B cell (primary cell): ENCODE measurements at regions not wholly inside any gene's neighbourhood (a gene's known extent, or its start where the extent isn't known, plus 50 kb on each side); places are given as distances from the start of the nearest gene placed in this dataset.

Experiments used
- ATAC-seq: fragments of 200-7000 bp; cut with Tn5 transposase; one replicate; pipeline ENCODE4 v1.10.0; 2021; ENCODE audit warnings: low read depth, mild to moderate bottlenecking, moderate number of reproducible peaks, moderate library complexity
- CTCF ChIA-PET: fragments of 350-600 bp; sonication (Branson Sonifier 250); formaldehyde crosslinking; loops from one replicate; lab custom pipeline; 2021; ENCODE audit warnings: antibody characterized with exemption, inconsistent platforms; lab: Charles Lee
- POLR2A ChIA-PET: fragments of 350-600 bp; sonication (Branson Sonifier 250); formaldehyde crosslinking; loops from one replicate; lab custom pipeline; 2021; ENCODE audit warnings: antibody characterized with exemption; lab: Charles Lee
- DNase-seq: peaks from one replicate; pipeline ENCODE4 v3.0.0; 2013
- H2AFZ ChIP-seq: 2 replicates; pipeline ENCODE4 v1.6.1; 2012; ENCODE audit warnings: mild to moderate bottlenecking, low read depth, low read length; ENCODE audit not compliant: insufficient read depth, poor library complexity, severe bottlenecking
- H3K27ac ChIP-seq, 2 donors: 1 replicate in 1 of 2; 2 replicates in 1 of 2; pipeline ENCODE4 v1.5.1; 2012 to 2013; ENCODE audit warnings: low read length in 2 of 2, mild to moderate bottlenecking in 2 of 2, moderate library complexity in 1 of 2
- H3K27me3 ChIP-seq, 4 experiments: fragments of 200-600 bp in 1 of 4; sonication (generic) in 1 of 4; replicated peaks in 1 of 4; 1 replicate in 2 of 4; 2 replicates in 2 of 4; pipeline versions ENCODE4 v1.6.1 to v1.7.0; 2013 to 2016; ENCODE audit warnings: low read length in 3 of 4, mild to moderate bottlenecking in 2 of 4, mixed read lengths in 1 of 4, moderate library complexity in 1 of 4; ENCODE audit not compliant: insufficient read depth in 4 of 4, control insufficient read depth in 3 of 4; ENCODE audit errors: control extremely low read depth in 1 of 4
- H3K36me3 ChIP-seq, 2 experiments: replicated peaks in 1 of 2; 1 replicate in 1 of 2; 2 replicates in 1 of 2; pipeline versions ENCODE4 v1.6.1 to v1.7.1; 2013; ENCODE audit warnings: low read length in 1 of 2; ENCODE audit not compliant: insufficient read depth in 2 of 2, control insufficient read depth in 1 of 2; ENCODE audit errors: control extremely low read depth in 1 of 2, extremely low read depth in 1 of 2
- H3K4me1 ChIP-seq, 2 donors: fragments of 200-600 bp in 1 of 2; sonication (generic) in 1 of 2; 1 replicate in 1 of 2; 2 replicates in 1 of 2; pipeline versions ENCODE4 v1.5.1 to v1.6.1; 2013 to 2017; ENCODE audit warnings: low read length in 2 of 2; ENCODE audit not compliant: control insufficient read depth in 2 of 2, insufficient read depth in 2 of 2
- H3K4me2 ChIP-seq: replicated peaks from 2 replicates; pipeline ENCODE3; 2012; ENCODE audit warnings: mild to moderate bottlenecking, low read depth, low read length; ENCODE audit not compliant: poor library complexity, severe bottlenecking
- H3K4me3 ChIP-seq, 5 experiments: fragments of 200-600 bp in 1 of 5; sonication (generic) in 1 of 5; 1 replicate in 3 of 5; 2 replicates in 2 of 5; pipeline versions ENCODE4 v1.5.1 to v1.7.0; 2011 to 2016; ENCODE audit warnings: low read length in 4 of 5, mild to moderate bottlenecking in 4 of 5, low read depth in 2 of 5, control low read depth in 1 of 5, moderate library complexity in 1 of 5; ENCODE audit not compliant: insufficient read depth in 1 of 5; ENCODE audit errors: control extremely low read depth in 1 of 5, extremely low read depth in 1 of 5
- H3K79me2 ChIP-seq: fragments of 200-600 bp; sonication (generic); one replicate; pipeline ENCODE4 v1.6.0; 2016; ENCODE audit warnings: low read length; ENCODE audit not compliant: control insufficient read depth, insufficient read depth
- H3K9ac ChIP-seq: fragments of 200-600 bp; sonication (generic); 2 replicates; pipeline ENCODE4 v1.6.1; 2017; ENCODE audit warnings: mild to moderate bottlenecking, low read length, moderate library complexity
- H3K9me3 ChIP-seq, 3 donors: one replicate each; pipeline versions ENCODE4 v1.6.1 to v1.7.1; 2013; ENCODE audit warnings: low read length in 2 of 3; ENCODE audit not compliant: control insufficient read depth in 2 of 3, insufficient read depth in 1 of 3; ENCODE audit errors: control extremely low read depth in 1 of 3
- H4K20me1 ChIP-seq: 2 replicates; pipeline ENCODE4 v1.6.0; 2012; ENCODE audit warnings: mild to moderate bottlenecking, low read length; ENCODE audit not compliant: insufficient read depth, control insufficient read depth, poor library complexity, severe bottlenecking
- H3K27ac Mint-ChIP-seq: one replicate; pipeline ENCODE4 v1.8.0; 2021; ENCODE audit warnings: mixed read lengths
- H3K27me3 Mint-ChIP-seq: one replicate; pipeline ENCODE4 v1.8.0; 2021; ENCODE audit warnings: mixed read lengths
- H3K4me1 Mint-ChIP-seq: one replicate; pipeline ENCODE4 v1.8.0; 2021; ENCODE audit warnings: mixed read lengths
- H3K4me3 Mint-ChIP-seq: one replicate; pipeline ENCODE4 v1.8.0; 2021; ENCODE audit warnings: mixed read lengths
- H3K9me3 Mint-ChIP-seq: one replicate; pipeline ENCODE4 v1.8.0; 2022; ENCODE audit warnings: mixed read lengths; ENCODE audit not compliant: insufficient read depth
- EZH2 ChIP-seq: IDR thresholded peaks from 2 replicates; pipeline ENCODE4 v1.6.1; 2012; ENCODE audit warnings: borderline replicate concordance, low read depth, mild to moderate bottlenecking, moderate library complexity, low read length; ENCODE audit not compliant: insufficient read depth, poor library complexity, severe bottlenecking
- WGBS: methylation state at CpG from one replicate; pipeline ENCODE4 v1.1.5; 2013; ENCODE audit warnings: missing lambda C conversion rate; ENCODE audit not compliant: insufficient coverage; 5-methylcytosine and 5-hydroxymethylcytosine counted together
- intact Hi-C: fragments of 100-400 bp; cut with micrococcal nuclease; formaldehyde crosslinking; loops from one replicate; pipeline ENCODE4 v1.10.0; 2022
- TF ChIP-seq, protein P1 (sequence below): fragments of 200-600 bp; IDR thresholded peaks from one replicate; pipeline ENCODE4 v1.8.0; 2022; ENCODE audit warnings: antibody characterized with exemption, mild to moderate bottlenecking

DNA sequence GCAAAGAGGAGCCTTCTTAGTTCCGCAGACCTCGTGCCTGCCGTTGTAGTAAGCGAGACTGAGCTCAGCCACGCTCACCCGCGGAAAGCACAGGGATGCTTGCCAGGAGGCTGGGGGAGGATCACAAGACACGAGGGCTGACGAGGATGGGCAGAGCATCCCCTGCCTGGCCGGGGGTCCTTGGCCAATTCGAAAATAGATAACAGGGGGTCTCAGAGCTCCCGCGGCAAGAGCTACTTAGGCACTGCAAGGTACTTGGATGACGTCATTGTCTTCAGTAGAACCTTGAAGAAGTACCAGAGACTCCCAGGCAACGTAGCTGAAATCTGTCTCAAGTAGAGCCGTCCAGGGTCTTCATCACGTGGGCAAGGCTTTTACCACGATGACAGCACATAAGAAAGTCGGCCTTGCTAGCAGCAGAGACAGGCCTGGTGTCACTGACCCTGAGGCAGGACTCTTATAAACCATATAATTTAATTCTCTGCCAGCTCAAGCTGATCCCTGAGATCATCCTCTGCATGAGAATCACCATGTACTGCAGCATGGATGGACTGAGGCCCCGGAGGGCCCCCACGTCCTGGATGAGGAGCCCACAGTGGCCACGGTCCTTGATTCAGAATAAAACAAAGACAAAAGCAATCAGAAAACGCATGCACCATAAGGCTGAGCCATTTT is 81.9 kb downstream of the TMEM18 start:
- 84% methylated on average over 23 of the region's 23 CpGs for WGBS
- no peak overlapping the region for H2AFZ ChIP-seq
- H3K79me2 ChIP-seq = no peaks in the 10 kb centered on the region
- CTCF ChIA-PET = no interaction called here
- POLR2A ChIA-PET = no interaction called here
- no peak overlapping the region for H3K4me2 ChIP-seq
- peaks cover 4% of the 10 kb centered on the region for H3K27me3 Mint-ChIP-seq
- no peaks in the 10 kb centered on the region for H3K36me3 ChIP-seq
- no peak for TF ChIP-seq EZH2
- TF ChIP-seq, protein P1, sequence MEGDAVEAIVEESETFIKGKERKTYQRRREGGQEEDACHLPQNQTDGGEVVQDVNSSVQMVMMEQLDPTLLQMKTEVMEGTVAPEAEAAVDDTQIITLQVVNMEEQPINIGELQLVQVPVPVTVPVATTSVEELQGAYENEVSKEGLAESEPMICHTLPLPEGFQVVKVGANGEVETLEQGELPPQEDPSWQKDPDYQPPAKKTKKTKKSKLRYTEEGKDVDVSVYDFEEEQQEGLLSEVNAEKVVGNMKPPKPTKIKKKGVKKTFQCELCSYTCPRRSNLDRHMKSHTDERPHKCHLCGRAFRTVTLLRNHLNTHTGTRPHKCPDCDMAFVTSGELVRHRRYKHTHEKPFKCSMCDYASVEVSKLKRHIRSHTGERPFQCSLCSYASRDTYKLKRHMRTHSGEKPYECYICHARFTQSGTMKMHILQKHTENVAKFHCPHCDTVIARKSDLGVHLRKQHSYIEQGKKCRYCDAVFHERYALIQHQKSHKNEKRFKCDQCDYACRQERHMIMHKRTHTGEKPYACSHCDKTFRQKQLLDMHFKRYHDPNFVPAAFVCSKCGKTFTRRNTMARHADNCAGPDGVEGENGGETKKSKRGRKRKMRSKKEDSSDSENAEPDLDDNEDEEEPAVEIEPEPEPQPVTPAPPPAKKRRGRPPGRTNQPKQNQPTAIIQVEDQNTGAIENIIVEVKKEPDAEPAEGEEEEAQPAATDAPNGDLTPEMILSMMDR = no peak
- no peak overlapping the region for H3K4me3 ChIP-seq
- no peaks in the 10 kb centered on the region for H3K4me1 Mint-ChIP-seq
- no peak for ATAC-seq
- H3K27me3 ChIP-seq = no peaks in the 10 kb centered on the region
- no peak overlapping the region for H3K4me3 Mint-ChIP-seq
- no peak for DNase-seq
- no peaks in the 10 kb centered on the region for H4K20me1 ChIP-seq
- H3K9me3 ChIP-seq = peaks cover 0 to 3% (median 0%) of the 10 kb centered on the region in 3 donors
- H3K9ac ChIP-seq = no peak overlapping the region
- no peak overlapping the region for H3K27ac ChIP-seq
- no peaks in the 10 kb centered on the region for H3K4me1 ChIP-seq
- no peak overlapping the region for H3K27ac Mint-ChIP-seq
- intact Hi-C loops = no loop called here
- no peaks in the 10 kb centered on the region for H3K9me3 Mint-ChIP-seq

DNA sequence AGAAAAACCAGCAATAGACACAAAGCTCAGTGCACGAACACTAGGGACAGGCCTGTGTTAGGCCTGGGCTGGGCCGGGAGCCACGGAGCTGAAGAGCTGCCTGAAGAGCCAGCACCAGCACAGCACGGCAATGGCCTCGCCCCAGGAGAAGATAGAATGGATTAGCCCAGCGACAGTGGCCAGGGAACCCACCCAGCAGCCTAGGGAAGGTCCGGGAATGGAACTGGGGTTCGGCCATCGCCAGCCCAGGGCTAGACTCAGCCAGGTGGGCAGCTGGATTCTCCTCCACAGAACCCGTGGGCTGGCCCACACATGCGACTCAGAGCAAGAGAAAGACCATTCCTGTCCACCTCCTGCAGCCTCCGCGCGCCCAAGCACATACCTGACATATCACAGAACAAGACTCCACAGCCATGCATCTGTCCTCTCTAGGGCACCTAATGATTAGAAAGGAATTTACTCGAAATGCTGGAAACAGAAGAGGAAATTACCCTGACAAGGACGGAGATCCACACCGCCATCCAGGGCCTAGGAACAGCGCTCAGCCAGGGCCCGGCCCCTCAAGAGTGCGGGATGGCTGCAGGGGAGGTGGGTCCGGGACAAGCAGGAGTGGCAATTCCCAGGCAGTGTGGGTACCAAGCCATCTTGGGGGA is 82.8 kb downstream of the TMEM18 start:
- Mint-ChIP-seq H3K4me1 (no peaks in the 10 kb centered on the region), H3K4me3 (no peak overlapping the region), H3K9me3 (no peaks in the 10 kb centered on the region), H3K27me3 (peaks cover 4% of the 10 kb centered on the region), H3K27ac (no peak overlapping the region)
- intact Hi-C loops = no loop called here
- no peak overlapping the region for H3K9ac ChIP-seq
- peaks cover 0 to 3% (median 0%) of the 10 kb centered on the region in 4 experiments for H3K27me3 ChIP-seq
- no peaks in the 10 kb centered on the region for H4K20me1 ChIP-seq
- no peaks in the 10 kb centered on the region for H3K36me3 ChIP-seq
- WGBS = 92% methylated on average over 18 of the region's 21 CpGs
- ATAC-seq = no peak
- H3K4me2 ChIP-seq = no peak overlapping the region
- DNase-seq = no peak
- no peak overlapping the region for H3K4me3 ChIP-seq
- ChIA-PET POLR2A (no interaction called here), CTCF (no interaction called here)
- H3K4me1 ChIP-seq = no peaks in the 10 kb centered on the region
- H3K79me2 ChIP-seq = no peaks in the 10 kb centered on the region
- no peak for TF ChIP-seq EZH2
- TF ChIP-seq, protein P1 = no peak
- H2AFZ ChIP-seq = no peak overlapping the region
- H3K27ac ChIP-seq = no peak overlapping the region
- H3K9me3 ChIP-seq = no peaks in the 10 kb centered on the region
